Stomach (tissue), 8 donors: ENCODE measurements at regions not wholly inside any gene's neighbourhood (a gene's known extent, or its start where the extent isn't known, plus 50 kb on each side); places are given as distances from the start of the nearest gene placed in this dataset.
A peak's percentile ranks its signal among the peaks of the same experiment; 100 is the strongest.
"Not testable (repeated sequence)": the region's sequence is repeated elsewhere in the genome, so short reads cannot be mapped to it uniquely, and the experiment has no call there.

Source experiments
- DNase-seq, 2 donors: peaks; one replicate each; pipeline versions ENCODE4 v3.0.0 to v3.0.0-alpha.2; 2013 to 2019
- H3K27ac ChIP-seq, 5 donors: fragments of 200-600 bp in 4 of 5; sonication (generic) in 4 of 5; one replicate each; pipeline ENCODE4 v1.5.1; 2013 to 2019; ENCODE audit warnings: mild to moderate bottlenecking in 1 of 5, moderate library complexity in 1 of 5
- H3K27me3 ChIP-seq, 3 donors: fragments of 200-600 bp; sonication (generic); one replicate each; pipeline ENCODE4 v1.5.1; 2017 to 2019; ENCODE audit warnings: mixed run types in 1 of 3
- H3K36me3 ChIP-seq, 4 donors: fragments of 200-600 bp; sonication (generic); 1 replicate in 3 of 4; 2 replicates in 1 of 4; pipeline ENCODE4 v1.5.1; 2016 to 2019
- H3K4me1 ChIP-seq, 4 donors: fragments of 200-600 bp; sonication (generic); one replicate each; pipeline ENCODE4 v1.5.1; 2016 to 2019
- H3K4me3 ChIP-seq, 4 donors: fragments of 200-600 bp; sonication (generic) in 3 of 4; one replicate each; pipeline ENCODE4 v1.5.1; 2016 to 2019; ENCODE audit warnings: mild to moderate bottlenecking in 1 of 4
- H3K9me3 ChIP-seq, 4 donors: fragments of 200-600 bp; sonication (generic); one replicate each; pipeline ENCODE4 v1.5.1; 2016 to 2019
- CTCF ChIP-seq, 7 experiments: fragments of 450-650 bp in 4 of 7; fragments of 200-600 bp in 3 of 7; sonication (generic) in 3 of 7; IDR thresholded peaks; one replicate each; pipeline ENCODE4 v1.5.1; 2016 to 2019; ENCODE audit warnings: antibody characterized with exemption in 7 of 7, control low read depth in 2 of 7, mild to moderate bottlenecking in 1 of 7
- EP300 ChIP-seq: sonication (generic); formaldehyde crosslinking; IDR thresholded peaks from one replicate; pipeline ENCODE4 v1.6.1; 2017; ENCODE audit warnings: antibody characterized with exemption
- POLR2A ChIP-seq, 4 donors: fragments of 450-650 bp; IDR thresholded peaks; one replicate each; pipeline ENCODE4 v1.6.1; 2016; ENCODE audit warnings: antibody characterized with exemption in 4 of 4, control low read depth in 2 of 4, mild to moderate bottlenecking in 1 of 4, moderate library complexity in 1 of 4
- POLR2AphosphoS5 ChIP-seq, 3 donors: sonication (generic); formaldehyde crosslinking; IDR thresholded peaks; one replicate each; pipeline ENCODE4 v1.6.1; 2016; ENCODE audit warnings: antibody characterized with exemption in 3 of 3
- WGBS, 5 donors: extraction: QIAGEN DNeasy Blood & Tissue Kit in 3 of 5; methylation state at CpG; one replicate each; pipeline versions ENCODE4 v1.1.5 to v1.1.7; 2013 to 2018; 5-methylcytosine and 5-hydroxymethylcytosine counted together
- intact Hi-C: fragments of 100-400 bp; cut with DNase I; formaldehyde crosslinking; loops from one replicate; pipeline ENCODE4 v1.15.1; 2023; ENCODE audit warnings: low total_unique reads
- donor health status: healthy with polysubstance abuse.
- donor health status: Bipolar disorder and iron deficiency.
- donor health status: healthy.

GRCh38 chrX:3943965-3944364 lies 230.5 kb upstream of the PRKX start:
- intact Hi-C loops = no loop called here
- Histone ChIP-seq H3K4me1 (peaks cover 0 to 8% (median 0%) of the 10 kb centered on the region in 4 donors), H3K27ac (no peak overlapping the region), H3K9me3 (peaks cover 0 to 8% (median 0%) of the 10 kb centered on the region in 4 donors), H3K36me3 (no peaks in the 10 kb centered on the region), H3K4me3 (no peak overlapping the region), H3K27me3 (no peaks in the 10 kb centered on the region)
- TF ChIP-seq POLR2A (IDR thresholded peaks at IDR 0.05) (no peak), CTCF (IDR thresholded peaks at IDR 0.05) (no peak), POLR2AphosphoS5 (IDR thresholded peaks at IDR 0.05) (no peak), EP300 (no peak)
- DNase-seq = no peak
- 48 to 63% (median 53%) methylated on average over 3 of the region's 3 CpGs for WGBS, 5 donors

GRCh38 chrX:3940000-3940610 lies 226.7 kb upstream of the PRKX start:
- Histone ChIP-seq H3K9me3 (peaks cover 0 to 8% (median 0%) of the 10 kb centered on the region in 4 donors), H3K4me3 (no peak overlapping the region), H3K4me1 (peaks cover 0 to 8% (median 0%) of the 10 kb centered on the region in 4 donors), H3K27me3 (no peaks in the 10 kb centered on the region), H3K36me3 (no peaks in the 10 kb centered on the region), H3K27ac (no peak overlapping the region)
- intact Hi-C loops = no loop called here
- 8 to 33% (median 13%) methylated on average over 4 of the region's 4 CpGs for WGBS, 5 donors
- DNase-seq = peak in 1 of 2 donors; percentile 56
- no peak for TF ChIP-seq EP300
- TF ChIP-seq POLR2A (IDR thresholded peaks at IDR 0.05) = no peak
- TF ChIP-seq CTCF (IDR thresholded peaks at IDR 0.05) = peak in 3 of 7 experiments; percentile 6 to 17 (median 8)
- no peak for TF ChIP-seq POLR2AphosphoS5 (IDR thresholded peaks at IDR 0.05)

- H3K4me3 ChIP-seq = no peak overlapping the region
- no peaks in the 10 kb centered on the region for H3K36me3 ChIP-seq
- no peak for TF ChIP-seq POLR2AphosphoS5 (IDR thresholded peaks at IDR 0.05)
- TF ChIP-seq CTCF (IDR thresholded peaks at IDR 0.05) = no peak
- TF ChIP-seq EP300 = no peak
- TF ChIP-seq POLR2A (IDR thresholded peaks at IDR 0.05) = no peak
- peaks cover 0 to 8% (median 0%) of the 10 kb centered on the region in 4 donors for H3K4me1 ChIP-seq
- DNase-seq = no peak
- intact Hi-C loops = no loop called here
- WGBS, 5 donors = 87 to 100% (median 92%) methylated on average over 1 to 3 of the region's 3 CpGs
- H3K27me3 ChIP-seq = no peaks in the 10 kb centered on the region
- peaks cover 0 to 8% (median 0%) of the 10 kb centered on the region in 4 donors for H3K9me3 ChIP-seq
- no peak overlapping the region for H3K27ac ChIP-seq
These were observed 225.1 kb upstream of the PRKX start for GRCh38 chrX:3938587-3938986.

- H3K4me1 ChIP-seq, H3K27ac ChIP-seq, H3K9me3 ChIP-seq, H3K27me3 ChIP-seq, H3K4me3 ChIP-seq, H3K36me3 ChIP-seq, intact Hi-C loops, DNase-seq: not testable (repeated sequence)
- WGBS, 5 donors = no CpG with 5 or more reads among the region's 4 CpGs
These were observed 221.7 kb upstream of the PRKX start for GRCh38 chrX:3935196-3935595.

GRCh38 chrX:3920424-3921017 lies 207.1 kb upstream of the PRKX start:
- intact Hi-C loops, H3K4me1 ChIP-seq, DNase-seq, H3K9me3 ChIP-seq, H3K36me3 ChIP-seq, H3K27ac ChIP-seq, H3K4me3 ChIP-seq, H3K27me3 ChIP-seq: not testable (repeated sequence)
- no CpG with 5 or more reads among the region's 78 CpGs for WGBS, 5 donors

- intact Hi-C loops, H3K27me3 ChIP-seq, H3K9me3 ChIP-seq, H3K4me3 ChIP-seq, H3K4me1 ChIP-seq, H3K27ac ChIP-seq, H3K36me3 ChIP-seq, DNase-seq: not testable (repeated sequence)
- no CpG with 5 or more reads among the region's 79 CpGs for WGBS, 5 donors
These were observed 206.4 kb upstream of the PRKX start for GRCh38 chrX:3919668-3920423.

GRCh38 chrX:3914813-3915212 lies 201.4 kb upstream of the PRKX start:
- intact Hi-C loops, H3K4me1 ChIP-seq: not testable (repeated sequence)
- no CpG with 5 or more reads among the region's 28 CpGs for WGBS, 5 donors

GRCh38 chrX:3914059-3914458 lies 200.6 kb upstream of the PRKX start:
- H3K27me3 ChIP-seq, H3K9me3 ChIP-seq, H3K4me3 ChIP-seq, H3K4me1 ChIP-seq, intact Hi-C loops, H3K27ac ChIP-seq, DNase-seq, H3K36me3 ChIP-seq: not testable (repeated sequence)
- WGBS, 5 donors = no CpG with 5 or more reads among the region's 13 CpGs

More at GRCh38 chrX:3914813-3915212, 201.4 kb upstream of the PRKX start:
- not testable (repeated sequence) for DNase-seq, H3K36me3 ChIP-seq, H3K4me3 ChIP-seq, H3K27ac ChIP-seq, H3K9me3 ChIP-seq, H3K27me3 ChIP-seq
